ENCODE measurements at regions not wholly inside any gene's neighbourhood (a gene's known extent, or its start where the extent isn't known, plus 50 kb on each side); places are given as distances from the start of the nearest gene placed in this dataset.

DNA sequence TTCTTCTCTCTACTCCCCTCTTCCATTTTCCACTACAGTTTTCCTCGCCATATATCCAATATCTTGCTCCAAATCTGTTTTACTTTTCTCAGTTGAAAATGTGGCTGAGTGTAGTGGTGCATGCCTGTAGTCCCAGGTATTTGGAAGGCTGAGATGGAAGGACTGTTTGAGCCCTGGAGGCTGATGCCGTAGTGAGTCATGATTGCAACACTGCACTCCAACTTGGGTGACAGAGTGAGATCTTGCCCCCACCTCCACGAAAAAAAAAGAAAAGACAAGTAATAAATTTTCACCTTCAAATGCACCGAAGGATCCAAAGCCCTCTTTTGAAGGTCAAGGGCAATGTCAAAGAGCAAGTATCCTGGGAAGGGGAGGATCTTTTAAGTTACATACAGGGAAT is 592.3 kb downstream of the TMEM114 start:
- Histone ChIP-seq H3K36me3 (ENCODE audit: control insufficient read depth in 1 of 2, insufficient read depth in 2 of 2, low read length in 2 of 2) (no peaks in the 10 kb centered on the region), H3K4me2 (ENCODE audit: low read length) (no peak overlapping the region), H3K27me3 (ENCODE audit: insufficient read depth, low read length) (no peaks in the 10 kb centered on the region), H4K20me1 (ENCODE audit: insufficient read depth) (no peaks in the 10 kb centered on the region), H3K9me2 (ENCODE audit: insufficient read depth) (no peaks in the 10 kb centered on the region), H3K27ac (ENCODE audit: low read depth, low read length) (no peak overlapping the region), H3K9me3 (ENCODE audit: control insufficient read depth in 1 of 2, insufficient read depth in 1 of 2, low read depth in 1 of 2, low read length in 2 of 2) (peaks cover 0 to 26% of the 10 kb centered on the region in 2 experiments; a peak in 2 of 4 replicates), H2AFZ (ENCODE audit: low read depth, low read length, poor library complexity, severe bottlenecking) (no peak overlapping the region), H3K79me2 (ENCODE audit: insufficient read depth, low read length) (no peaks in the 10 kb centered on the region), H3K4me3 (replicated peaks in 1 of 2; ENCODE audit: low read depth in 1 of 2, low read length in 2 of 2) (no peak overlapping the region), H3K4me1 (ENCODE audit: control insufficient read depth in 1 of 2, insufficient read depth in 2 of 2, low read length in 2 of 2) (no peaks in the 10 kb centered on the region), H3K9ac (ENCODE audit: low read length) (no peak overlapping the region)
- DNase-seq (ENCODE audit: low read depth, low spot score) (no peak), ATAC-seq (no peak)
- no TSS peak for BruUV-seq (replicated peaks)
- TF ChIP-seq SRF (IDR thresholded peaks at IDR 0.05; ENCODE audit: low read depth) = no peak
- no peak for TF ChIP-seq YY1 (IDR thresholded peaks at IDR 0.05; ENCODE audit: extremely low read depth, insufficient replicate concordance, low read depth, low read length)
- no peak for TF ChIP-seq ZNF274 (IDR thresholded peaks at IDR 0.05; ENCODE audit: low read depth, low read length)
- TF ChIP-seq FOSL1 (IDR thresholded peaks at IDR 0.05; ENCODE audit: low read depth) = no peak
- no peak for TF ChIP-seq EGR1 (IDR thresholded peaks at IDR 0.05; ENCODE audit: low read depth)
- TF ChIP-seq SP1 (IDR thresholded peaks at IDR 0.05; ENCODE audit: low read depth) = no peak
- TF ChIP-seq MAX (IDR thresholded peaks at IDR 0.05) = no peak
- no peak for TF ChIP-seq REST (IDR thresholded peaks at IDR 0.05; ENCODE audit: low read depth)
- TF ChIP-seq EZH2phosphoT487 (IDR thresholded peaks at IDR 0.05; ENCODE audit: borderline replicate concordance) = no peak
- TF ChIP-seq EZH2 (IDR thresholded peaks at IDR 0.05) = no peak
- TF ChIP-seq POLR2A (IDR thresholded peaks at IDR 0.05; ENCODE audit: borderline replicate concordance, extremely low read depth, insufficient read depth, insufficient read length) = no peak
- TF ChIP-seq, protein P1, sequence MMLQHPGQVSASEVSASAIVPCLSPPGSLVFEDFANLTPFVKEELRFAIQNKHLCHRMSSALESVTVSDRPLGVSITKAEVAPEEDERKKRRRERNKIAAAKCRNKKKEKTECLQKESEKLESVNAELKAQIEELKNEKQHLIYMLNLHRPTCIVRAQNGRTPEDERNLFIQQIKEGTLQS (IDR thresholded peaks at IDR 0.05) = no peak
- TF ChIP-seq CTCF (IDR thresholded peaks at IDR 0.05 in 2 of 3, conservative IDR thresholded peaks at IDR 0.05 in 1 of 3; ENCODE audit: borderline replicate concordance in 1 of 3, insufficient read depth in 1 of 3, low read depth in 2 of 3, low read length in 2 of 3) = no peak
- TF ChIP-seq POLR2AphosphoS5 (IDR thresholded peaks at IDR 0.05; ENCODE audit: low read depth, low read length) = no peak
- intact Hi-C loops (cut with micrococcal nuclease) = no loop called here
- RAD21 ChIA-PET (ENCODE audit: low non-redundant PET in 1 of 2, low total read pairs in 2 of 2, uncharacterized antibody in 2 of 2, unreplicated experiment in 2 of 2) = no interaction called here
- CTCF ChIA-PET = no interaction called here
- POLR2A ChIA-PET = no interaction called here

All from HCT116 (cell line).